Dermis microvascular lymphatic vessel endothelial cell (primary cell): ENCODE measurements at regions not wholly inside any gene's neighbourhood (a gene's known extent, or its start where the extent isn't known, plus 50 kb on each side); places are given as distances from the start of the nearest gene placed in this dataset.
"Not testable (repeated sequence)": the region's sequence is repeated elsewhere in the genome, so short reads cannot be mapped to it uniquely, and the experiment has no call there.

Experiments
- DNase-seq, 2 donors: peaks; one replicate each; pipeline versions ENCODE4 v3.0.0 to v3.0.0-alpha.2; 2010; ENCODE audit warnings: low read depth in 2 of 2

DNA sequence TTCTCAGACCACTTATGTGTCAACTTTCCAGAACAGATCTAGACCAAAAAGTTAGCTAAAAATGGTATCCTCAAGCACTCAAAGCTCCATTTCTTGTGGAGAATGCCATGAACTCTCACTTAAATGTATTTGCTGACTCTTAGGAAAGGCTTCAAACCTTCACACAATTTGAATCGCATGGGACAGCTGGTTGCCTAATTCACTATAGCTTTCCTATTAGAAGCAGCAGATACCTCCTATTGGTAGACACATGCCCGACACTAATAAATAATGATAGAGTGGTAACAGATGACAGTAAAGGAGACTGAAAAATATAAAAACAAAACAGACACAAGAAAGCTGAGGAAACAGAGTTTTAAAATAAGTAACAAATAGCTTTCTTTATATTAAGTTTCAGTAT, 818.5 kb downstream of the XPNPEP1 start:
- no peak for DNase-seq

DNA sequence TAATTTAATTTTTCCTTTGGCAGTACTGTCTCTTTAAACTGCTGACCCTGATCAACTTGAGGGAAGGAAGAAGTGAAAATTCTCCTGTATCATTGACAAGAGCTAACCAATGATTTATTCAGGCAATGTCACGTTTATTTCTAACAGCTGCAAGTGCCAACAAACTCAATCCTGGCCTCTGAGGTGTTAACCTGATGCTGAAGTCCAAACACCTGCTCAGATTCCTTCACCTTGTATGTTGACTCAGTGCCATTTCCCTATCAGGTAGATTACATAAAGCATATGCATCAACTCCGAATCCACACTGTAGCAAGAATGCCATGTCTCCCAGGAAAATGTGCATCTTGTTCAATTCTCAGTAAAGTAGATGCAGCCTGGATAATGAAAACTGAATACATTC, 820.0 kb downstream of the XPNPEP1 start:
- DNase-seq, result no peak

DNA sequence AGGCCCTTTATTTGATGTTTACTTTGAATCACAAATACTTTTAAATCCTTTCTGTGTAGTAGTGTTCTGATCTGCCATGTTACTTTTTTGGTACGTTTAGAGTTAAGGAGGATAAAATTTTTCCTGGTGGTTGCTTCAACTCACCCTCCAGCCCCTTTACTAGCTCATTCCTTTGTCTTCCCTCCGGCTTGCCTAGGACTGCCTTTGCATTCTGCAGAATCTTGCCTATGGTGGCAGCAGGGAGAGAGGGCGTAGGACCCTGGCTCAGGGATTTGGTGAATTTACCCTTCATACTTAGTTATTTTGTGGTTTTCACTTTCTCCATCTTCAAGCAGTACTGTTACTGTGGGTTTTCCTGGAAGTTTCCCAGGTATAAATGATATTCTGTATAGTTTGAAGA, 833.5 kb downstream of the XPNPEP1 start:
- no peak for DNase-seq

DNA sequence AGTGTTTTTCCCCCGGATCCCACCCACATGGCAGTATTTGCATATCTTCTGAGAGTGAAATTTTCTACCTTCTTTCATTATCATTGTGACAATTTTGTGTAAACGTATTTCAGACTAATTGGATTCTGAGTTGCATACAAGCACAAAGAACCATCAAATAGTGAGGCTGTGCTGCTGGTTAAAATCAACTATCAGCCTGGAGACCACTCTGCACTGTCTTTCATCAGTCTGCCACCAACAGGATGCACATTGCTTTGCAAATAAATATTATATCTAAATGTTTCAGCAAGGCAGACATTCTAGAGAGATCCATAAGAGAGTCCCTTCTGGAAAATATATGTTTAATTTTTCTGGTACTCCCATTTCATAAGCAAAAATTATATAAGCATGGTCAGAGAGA, 851.8 kb downstream of the XPNPEP1 start:
- DNase-seq, result no peak

DNA sequence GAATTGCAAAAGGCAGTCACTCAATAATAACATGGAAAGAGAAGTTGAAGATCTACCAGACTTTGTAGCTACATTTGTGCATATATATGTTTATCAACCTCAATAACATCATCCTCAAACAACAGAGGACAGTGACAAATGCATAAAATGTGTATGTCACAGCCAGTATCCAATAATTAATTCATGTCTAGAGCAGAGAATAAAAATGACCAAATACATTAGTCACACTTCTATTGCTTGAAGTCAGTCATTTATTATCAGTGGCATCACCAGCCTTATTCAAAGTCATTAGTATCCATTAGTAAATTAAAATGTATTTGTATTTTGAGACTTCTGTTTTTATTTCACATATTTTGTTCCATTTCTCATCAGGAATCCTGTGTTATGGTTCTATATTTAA, 852.8 kb downstream of the XPNPEP1 start:
- DNase-seq, result no peak

DNA sequence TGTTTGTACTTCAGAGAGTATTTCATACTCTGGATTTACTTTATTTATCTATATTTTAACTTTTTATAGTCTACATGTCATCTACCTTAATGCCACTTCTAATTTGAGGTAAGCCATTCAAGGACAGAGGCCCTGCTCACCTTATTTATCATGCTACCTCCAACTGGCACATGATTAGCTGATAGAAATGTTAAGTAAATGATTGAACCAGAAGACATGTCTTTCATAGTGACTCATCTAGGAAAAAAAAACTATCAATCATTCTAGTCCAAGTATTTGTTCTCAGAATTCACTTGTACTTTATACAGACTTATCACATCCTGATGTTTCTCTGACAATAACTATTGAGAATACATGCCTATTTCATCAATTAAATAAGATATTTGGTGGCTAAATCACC, 856.3 kb downstream of the XPNPEP1 start:
- no peak for DNase-seq

DNA sequence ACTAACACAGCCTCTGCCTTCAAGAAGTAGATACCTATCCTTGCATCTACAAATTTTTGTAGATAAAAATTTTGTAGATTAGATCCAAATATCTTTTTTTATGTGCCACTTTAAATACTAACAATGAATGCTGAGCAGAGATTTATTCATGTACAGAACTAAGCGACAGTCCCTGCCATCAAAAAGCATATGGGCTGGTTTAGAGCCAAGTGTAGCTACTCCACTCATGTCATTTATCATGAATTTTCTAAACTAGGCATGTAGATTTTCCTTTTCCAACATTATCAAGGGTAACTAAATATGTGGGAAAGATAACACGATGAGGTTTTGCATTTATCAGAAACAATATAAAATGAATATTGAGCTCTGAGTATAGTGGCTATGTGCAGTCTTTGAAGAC, 857.5 kb downstream of the XPNPEP1 start:
- DNase-seq, result no peak

DNA sequence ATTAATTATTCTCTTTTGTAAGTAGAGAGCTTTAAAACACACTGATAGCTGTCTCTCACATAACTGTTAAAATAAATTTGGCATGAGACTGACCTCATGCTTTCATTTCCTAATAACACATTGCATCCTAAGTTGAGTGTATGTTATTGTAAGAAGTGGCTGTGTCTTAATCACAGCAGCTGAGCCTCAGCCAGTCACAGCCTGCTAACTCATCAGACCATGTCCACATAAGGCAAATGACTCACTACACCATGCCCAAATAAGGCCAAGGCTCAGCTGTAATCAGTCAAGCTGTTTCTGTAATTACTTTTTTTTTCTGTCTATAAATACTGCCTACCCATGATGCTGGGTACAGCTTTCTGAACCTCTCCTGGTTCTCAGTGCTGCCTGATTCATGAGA, 860.9 kb downstream of the XPNPEP1 start:
- DNase-seq, result no peak

DNA sequence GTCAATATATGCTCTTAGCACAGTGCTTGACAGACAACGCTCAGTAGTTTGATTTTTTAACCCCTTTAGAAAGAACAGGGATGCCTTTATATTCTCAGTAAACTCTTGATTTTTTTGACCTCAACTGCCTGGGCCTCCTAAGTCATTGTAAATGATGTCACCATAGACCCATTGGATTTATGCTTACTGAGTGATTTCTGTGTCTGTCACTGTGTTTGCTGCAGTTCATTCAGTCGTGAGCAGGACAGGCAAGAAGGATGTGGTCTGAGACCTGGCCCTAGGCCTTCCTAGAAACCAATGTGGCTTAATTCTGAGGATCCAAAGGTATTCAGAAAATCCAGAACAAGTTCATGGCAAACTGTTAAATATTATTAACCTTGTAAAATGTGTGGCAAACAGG, 868.1 kb downstream of the XPNPEP1 start:
- no peak for DNase-seq

DNA sequence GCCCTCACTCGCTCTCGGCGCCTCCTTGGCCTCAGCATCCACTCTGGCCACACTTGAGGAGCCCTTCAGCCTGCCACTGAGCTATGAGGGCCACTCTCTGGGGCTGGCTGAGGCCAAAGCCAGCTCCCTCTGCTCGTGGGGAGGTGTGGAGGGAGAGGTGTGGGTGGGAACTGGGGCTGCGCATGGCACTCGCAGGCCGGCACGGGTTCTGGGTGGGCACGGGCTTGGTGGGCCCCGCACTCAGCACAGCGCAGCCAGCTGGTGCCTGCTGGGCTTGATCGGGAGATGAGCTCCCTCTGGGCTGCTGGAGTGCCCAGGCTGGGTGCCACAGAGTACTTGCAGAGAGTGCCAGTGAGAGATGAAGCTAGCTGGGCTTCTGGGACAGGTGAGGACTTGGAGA, 875.5 kb downstream of the XPNPEP1 start:
- DNase-seq, result no peak

DNA sequence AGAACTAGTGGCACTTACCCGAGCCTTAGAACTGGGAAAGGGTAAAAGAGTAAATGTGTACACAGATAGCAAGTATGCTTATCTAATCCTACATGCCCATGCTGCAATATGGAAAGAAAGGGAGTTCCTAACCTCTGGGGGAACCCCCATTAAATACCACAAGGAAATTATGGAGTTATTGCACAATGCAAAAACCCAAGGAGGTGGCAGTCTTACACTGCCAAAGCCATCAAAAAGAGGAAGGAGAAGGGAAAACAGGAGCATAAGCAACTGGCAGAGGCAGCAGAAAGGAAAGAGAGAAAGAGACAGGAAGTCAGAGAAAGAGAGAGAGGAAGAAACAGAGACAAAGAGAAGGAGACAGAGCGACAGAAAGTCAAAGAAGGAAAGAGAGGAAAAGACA, 876.9 kb downstream of the XPNPEP1 start:
- not testable (repeated sequence) for DNase-seq

DNA sequence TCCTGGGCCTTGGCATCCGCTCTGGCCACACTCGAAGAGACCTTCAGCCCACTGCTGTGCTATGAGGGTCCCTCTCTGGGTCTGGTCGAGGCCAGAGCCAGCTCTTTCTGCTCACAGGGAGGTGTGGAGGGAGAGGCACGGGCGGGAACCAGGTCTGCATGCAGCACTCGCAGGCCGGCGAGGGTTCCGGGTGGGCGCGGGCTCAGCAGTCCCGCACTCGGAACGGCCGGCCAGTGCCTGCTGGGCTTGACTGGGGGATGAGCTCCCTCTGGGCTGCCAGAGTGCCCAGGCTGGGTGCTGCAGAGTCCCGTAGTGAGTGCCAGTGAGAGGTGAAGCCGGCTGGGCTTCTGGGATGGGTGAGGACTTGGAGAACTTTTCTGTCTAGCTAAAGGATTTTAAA, 882.7 kb downstream of the XPNPEP1 start:
- no peak for DNase-seq

DNA sequence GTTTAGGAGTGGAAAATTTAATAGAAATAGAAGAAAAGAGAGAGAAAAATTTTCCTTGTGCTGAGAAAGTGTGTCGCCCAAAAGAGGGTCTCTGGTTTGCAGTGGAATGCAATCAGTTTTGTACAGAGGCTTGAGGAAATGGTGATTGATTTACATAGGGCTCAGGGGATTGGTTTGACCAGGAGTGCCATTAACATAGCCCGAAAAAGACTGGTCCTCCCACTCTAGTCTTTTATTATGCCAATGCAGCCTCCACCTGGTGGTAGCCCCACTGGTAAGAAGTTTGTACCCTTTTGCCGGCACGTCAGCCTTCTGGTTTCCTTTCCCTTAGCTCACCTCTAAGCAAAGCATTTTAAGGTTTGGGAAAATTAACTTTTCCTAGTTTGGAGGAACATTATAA, 885.3 kb downstream of the XPNPEP1 start:
- DNase-seq, result no peak

DNA sequence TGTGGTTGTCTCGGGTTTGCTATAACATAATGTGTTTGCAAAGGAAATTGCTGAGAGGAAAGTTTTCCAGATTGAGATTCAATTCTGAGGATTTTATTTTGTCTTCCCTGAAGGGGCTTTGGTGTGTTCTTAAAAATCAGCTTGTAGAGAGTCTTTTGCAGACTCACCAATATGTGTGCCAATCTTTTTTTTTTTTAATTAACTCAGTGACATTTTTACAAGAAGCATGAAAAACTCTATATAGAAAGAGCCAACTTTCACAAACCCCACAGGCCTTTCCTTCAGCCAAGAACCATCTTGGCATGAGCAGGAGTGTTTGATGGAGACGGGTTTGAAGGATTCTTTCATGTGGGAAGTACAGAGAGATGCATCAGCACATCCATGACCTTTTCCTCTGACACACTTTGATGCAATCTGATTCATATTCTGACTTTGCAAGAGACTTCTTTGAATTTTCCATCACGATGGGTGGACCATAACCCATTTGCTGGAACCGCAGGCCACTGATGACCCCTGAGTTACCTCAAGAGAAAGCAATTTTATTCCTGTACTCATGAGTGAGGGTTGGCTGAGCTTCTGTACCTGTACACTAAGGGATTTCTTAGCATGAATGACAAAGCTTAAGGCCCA, 892.6 kb downstream of the XPNPEP1 start:
- DNase-seq, result no peak

DNA sequence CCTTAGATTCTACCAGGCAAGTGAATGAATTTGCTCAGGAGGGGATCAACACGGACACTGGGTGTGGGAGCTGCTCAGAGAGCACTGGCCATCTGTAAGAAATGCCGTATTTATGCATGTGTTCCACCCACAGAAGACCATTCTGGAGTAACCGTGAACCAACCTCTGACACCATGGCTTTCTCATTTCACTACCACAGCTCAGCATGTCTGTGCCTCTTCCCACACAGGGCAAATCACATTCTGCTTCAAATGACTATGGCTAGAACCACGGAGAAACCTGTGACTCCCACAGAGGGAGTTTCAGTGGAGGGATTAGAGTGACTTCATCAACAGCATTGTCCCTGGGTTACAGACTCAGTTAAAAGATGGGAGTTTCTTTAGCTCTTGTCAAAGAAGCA, 893.4 kb downstream of the XPNPEP1 start:
- DNase-seq, result no peak

DNA sequence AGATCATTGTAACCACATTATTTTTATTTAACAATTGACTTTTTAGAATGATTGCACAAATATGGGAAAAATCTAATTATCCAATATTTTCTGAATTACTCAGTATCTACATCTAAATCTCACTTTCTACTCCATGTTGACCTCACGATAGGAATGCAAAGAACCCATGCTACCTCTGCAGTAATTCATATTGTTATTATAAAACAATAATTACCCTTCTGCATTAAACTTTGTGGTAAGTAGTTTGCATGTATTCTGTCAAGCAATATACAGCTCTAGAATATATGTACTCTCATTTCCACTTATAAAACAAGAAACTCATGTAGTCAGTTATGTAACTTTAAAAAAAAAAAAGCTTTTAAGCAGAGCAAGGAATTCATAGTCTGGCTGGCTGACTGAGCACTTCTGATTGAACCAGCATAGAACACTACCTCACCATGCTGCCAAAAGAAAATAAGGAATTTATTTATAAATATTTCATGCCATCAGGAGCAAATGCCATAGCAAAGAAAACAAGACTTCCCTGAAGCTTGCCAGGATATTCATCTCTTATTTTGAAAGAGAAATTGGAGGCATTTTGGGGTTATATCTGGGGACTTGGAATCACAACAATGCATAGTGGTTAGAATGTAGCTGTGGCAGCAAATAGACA, 895.7 kb downstream of the XPNPEP1 start:
- no peak for DNase-seq

DNA sequence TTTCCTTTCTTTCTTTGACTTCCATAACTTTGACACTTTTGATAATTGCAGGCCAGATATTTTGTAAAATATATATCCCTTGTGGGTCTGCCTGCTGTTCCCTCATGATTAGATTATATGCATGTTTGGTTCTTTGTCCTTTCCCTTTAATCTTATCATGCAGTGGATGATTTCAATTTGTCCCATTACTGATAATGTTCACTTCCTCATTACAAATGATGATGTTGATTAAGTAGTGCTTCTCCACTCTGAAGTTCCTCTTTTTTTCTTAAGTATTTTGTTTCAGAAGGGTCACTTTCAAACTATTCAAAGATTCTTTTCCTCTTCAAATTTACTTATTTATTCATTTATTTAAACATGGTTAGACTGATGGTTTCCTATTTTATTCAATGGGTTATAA, 898.1 kb downstream of the XPNPEP1 start:
- DNase-seq, result no peak

DNA sequence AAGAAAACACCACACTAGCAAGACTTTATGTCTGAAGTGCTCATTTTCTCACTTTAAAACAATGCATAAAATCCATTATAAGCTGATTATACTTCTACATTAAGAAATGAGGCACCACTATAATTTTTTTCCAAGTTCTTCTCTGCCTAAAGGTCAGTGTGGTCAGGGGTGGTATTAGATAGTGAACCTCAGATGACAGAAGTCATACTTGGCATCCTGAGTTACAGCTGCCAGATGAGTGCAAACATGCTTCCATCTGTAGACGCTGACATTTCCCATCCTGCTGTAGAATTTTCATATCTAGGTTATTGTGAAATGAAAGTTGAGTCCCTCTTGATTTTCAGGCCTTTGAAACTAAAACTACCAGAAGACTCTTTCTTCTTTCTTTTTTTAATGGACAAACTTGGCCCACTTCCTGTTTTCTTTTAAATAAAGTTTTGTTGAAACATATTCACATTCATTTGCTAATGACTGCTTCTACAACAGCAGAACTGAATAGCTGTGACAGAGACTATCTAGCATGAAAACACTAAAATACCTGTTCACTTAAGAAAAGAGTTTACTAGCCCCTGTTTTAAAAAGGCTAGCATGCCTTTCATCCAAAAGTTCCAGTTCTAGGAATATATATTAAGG, 900.8 kb downstream of the XPNPEP1 start:
- no peak for DNase-seq

DNA sequence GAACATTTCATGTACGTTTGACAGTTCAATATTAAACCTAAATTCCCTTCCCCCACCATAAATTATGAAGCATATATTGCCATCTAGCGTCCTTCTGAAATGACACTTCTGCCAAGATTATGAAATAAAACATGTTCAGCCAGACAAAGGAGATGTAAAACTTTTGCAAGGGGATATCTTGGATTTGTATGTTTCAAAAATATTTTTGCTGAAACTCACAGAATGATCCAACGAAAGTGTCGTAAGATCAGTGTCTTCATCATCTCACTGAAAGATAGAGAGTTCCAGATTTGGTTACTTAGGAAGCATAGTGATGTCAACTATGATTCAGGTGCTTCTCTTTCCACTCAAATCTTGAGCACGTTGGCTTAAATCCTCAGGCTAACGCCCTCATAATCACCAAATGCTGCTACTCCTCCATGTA, 904.3 kb downstream of the XPNPEP1 start:
- no peak for DNase-seq

DNA sequence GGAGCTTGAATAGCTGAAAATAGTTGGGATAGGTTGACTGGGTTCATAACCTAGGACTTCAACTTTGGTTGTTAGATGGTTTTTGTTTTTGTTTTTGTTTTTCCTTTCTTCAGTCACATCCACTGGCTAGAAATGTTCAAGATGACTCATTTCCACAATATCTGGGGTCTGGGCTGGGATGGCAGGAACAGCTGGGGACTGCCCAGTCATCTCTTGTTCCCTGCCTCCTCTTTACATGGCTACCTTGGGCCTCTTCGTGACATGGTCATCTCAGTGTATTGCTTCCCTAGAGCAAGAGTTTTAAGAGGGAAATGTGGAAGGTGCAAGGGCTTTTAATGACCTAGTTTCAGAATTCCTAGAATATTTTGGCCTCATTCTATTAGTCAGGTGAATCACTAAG, 915.8 kb downstream of the XPNPEP1 start:
- no peak for DNase-seq

DNA sequence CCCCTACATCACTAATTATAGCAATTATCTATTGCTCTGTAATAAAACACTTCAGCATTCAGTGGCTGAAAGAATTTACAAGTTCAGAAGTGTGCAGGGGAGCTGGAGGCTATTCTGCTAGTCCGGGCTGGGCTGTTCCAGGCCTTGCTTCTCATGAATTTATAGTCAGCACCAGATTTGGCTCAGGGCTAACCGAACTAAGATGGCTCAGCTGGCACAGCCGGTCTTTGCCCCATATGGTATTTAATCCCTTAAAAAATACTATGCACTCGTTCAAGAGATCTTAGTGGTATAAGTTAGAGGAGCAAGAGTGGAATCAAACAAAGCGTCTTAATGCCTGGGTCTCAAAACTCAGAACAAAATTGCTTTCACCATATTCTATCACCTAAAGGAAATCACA, 932.9 kb downstream of the XPNPEP1 start:
- no peak for DNase-seq

DNA sequence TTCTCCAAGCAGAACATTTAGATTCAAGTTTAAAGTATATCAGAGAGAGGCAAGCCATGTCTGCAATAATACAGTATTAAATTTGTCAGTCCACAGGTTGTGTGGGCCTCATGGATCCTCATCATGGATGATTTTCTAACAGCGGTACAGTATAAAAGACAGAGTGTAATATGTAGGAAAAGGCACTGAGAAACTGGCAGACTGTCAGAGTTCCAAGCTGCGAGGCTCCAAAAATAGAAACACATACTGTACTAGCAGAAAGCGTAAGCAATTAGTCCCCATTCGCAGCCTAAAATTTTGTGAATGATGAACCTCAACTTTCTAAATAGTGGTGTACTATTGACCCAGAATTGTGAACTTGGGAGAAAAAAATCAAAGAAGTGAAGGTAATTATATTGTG, 933.3 kb downstream of the XPNPEP1 start:
- DNase-seq, result no peak

DNA sequence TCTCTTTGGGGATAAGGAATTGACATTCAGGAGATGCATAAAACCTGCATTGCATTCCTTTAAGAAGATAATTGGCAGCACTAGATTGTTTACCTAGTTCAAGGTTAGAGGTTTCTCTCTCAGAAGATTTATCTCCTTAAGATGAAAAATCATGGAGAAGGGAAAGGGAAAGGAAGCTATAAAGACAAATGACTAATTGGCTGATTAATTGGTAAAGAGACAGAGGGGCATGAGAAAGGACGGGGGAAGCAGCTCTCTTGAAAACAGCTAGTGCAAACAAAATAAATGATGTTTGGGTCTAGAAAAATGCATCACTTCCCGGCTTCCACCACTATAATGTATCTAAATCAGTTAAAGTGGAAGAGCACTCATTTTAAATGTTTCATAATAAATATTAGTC, 941.2 kb downstream of the XPNPEP1 start:
- DNase-seq, result no peak
